Ovary (tissue), 3 donors: ENCODE measurements at regions not wholly inside any gene's neighbourhood (a gene's known extent, or its start where the extent isn't known, plus 50 kb on each side); places are given as distances from the start of the nearest gene placed in this dataset.

Source experiments
- CTCF ChIP-seq, 3 donors: fragments of 450-650 bp in 2 of 3; fragments of 200-600 bp in 1 of 3; IDR thresholded peaks; one replicate each; pipeline versions ENCODE4 v1.5.1 to v1.8.0; 2016 to 2022; ENCODE audit warnings: antibody characterized with exemption in 3 of 3, mild to moderate bottlenecking in 1 of 3
- EP300 ChIP-seq: sonication (generic); formaldehyde crosslinking; IDR thresholded peaks from one replicate; pipeline ENCODE4 v1.6.1; 2017; ENCODE audit warnings: antibody characterized with exemption
- donor health status: DM: no; HTN: no; CAD: no.

GRCh38 chr7:21146642-21147423, 281.1 kb upstream of the SP4 start:
- TF ChIP-seq CTCF (IDR thresholded peaks at IDR 0.05): no peak
- no peak for TF ChIP-seq EP300
